ENCODE measurements at regions not wholly inside any gene's neighbourhood (a gene's known extent, or its start where the extent isn't known, plus 50 kb on each side); places are given as distances from the start of the nearest gene placed in this dataset.

DNA sequence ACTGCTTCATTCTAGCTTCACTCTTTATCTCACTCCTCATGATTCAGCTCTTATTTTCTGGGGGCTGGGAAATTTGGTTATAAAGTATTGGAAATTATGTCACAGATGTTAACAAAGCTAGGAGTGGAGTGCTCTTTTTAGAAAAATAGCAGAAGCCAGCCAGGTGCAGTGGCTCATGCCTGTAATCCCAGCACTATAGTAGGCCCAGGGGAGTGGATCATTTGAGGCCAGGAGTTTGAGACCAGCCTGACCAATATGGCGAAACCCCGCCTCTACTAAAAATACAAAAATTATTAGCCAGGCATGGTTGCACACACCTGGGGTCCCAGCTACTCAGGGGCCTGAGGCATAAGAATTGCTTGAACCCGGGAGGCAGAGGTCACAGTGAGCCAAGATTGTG is 97.2 kb upstream of the GUCY1A1 start:
- TF ChIP-seq, protein P1, sequence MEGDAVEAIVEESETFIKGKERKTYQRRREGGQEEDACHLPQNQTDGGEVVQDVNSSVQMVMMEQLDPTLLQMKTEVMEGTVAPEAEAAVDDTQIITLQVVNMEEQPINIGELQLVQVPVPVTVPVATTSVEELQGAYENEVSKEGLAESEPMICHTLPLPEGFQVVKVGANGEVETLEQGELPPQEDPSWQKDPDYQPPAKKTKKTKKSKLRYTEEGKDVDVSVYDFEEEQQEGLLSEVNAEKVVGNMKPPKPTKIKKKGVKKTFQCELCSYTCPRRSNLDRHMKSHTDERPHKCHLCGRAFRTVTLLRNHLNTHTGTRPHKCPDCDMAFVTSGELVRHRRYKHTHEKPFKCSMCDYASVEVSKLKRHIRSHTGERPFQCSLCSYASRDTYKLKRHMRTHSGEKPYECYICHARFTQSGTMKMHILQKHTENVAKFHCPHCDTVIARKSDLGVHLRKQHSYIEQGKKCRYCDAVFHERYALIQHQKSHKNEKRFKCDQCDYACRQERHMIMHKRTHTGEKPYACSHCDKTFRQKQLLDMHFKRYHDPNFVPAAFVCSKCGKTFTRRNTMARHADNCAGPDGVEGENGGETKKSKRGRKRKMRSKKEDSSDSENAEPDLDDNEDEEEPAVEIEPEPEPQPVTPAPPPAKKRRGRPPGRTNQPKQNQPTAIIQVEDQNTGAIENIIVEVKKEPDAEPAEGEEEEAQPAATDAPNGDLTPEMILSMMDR (IDR thresholded peaks at IDR 0.05; ENCODE audit: low read length), result no peak
- TF ChIP-seq EZH2 (IDR thresholded peaks at IDR 0.05; ENCODE audit: borderline replicate concordance, low read length), result no peak

All from OCI-LY1 (cell line).